SH-SY5Y (cell line): ENCODE measurements at regions not wholly inside any gene's neighbourhood (a gene's known extent, or its start where the extent isn't known, plus 50 kb on each side); places are given as distances from the start of the nearest gene placed in this dataset.

ENCODE experiments used
- GATA2 ChIP-seq: IDR thresholded peaks from 2 replicates; pipeline ENCODE4 v1.6.1; 2011; ENCODE audit warnings: mild to moderate bottlenecking, low read depth, low read length
- GATA3 ChIP-seq: IDR thresholded peaks from 2 replicates; pipeline ENCODE4 v1.6.1; 2011; ENCODE audit warnings: low read depth, mild to moderate bottlenecking, low read length, moderate library complexity

DNA sequence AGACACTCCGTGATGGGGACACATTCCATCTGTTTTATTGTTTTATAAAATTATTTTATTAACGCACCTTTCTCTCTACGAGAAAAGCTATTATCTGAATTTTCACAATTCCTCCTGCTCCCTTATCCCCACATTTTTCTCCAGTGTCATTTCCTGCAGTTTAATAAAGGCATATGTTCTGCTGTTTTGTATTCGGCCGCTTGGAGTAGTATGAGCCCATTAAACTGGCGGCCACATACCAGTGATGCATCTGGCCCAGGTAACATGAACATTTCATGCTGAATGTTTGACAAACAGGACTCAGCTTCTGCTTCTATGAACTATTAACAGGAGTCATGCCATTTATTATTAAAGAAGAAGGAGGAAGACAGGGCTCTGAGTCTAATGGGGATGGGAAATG lies 511.0 kb downstream of the TMEM121 start:
- TF ChIP-seq GATA2 = no peak
- TF ChIP-seq GATA3 = no peak
